ENCODE measurements at regions not wholly inside any gene's neighbourhood (a gene's known extent, or its start where the extent isn't known, plus 50 kb on each side); places are given as distances from the start of the nearest gene placed in this dataset.

DNA sequence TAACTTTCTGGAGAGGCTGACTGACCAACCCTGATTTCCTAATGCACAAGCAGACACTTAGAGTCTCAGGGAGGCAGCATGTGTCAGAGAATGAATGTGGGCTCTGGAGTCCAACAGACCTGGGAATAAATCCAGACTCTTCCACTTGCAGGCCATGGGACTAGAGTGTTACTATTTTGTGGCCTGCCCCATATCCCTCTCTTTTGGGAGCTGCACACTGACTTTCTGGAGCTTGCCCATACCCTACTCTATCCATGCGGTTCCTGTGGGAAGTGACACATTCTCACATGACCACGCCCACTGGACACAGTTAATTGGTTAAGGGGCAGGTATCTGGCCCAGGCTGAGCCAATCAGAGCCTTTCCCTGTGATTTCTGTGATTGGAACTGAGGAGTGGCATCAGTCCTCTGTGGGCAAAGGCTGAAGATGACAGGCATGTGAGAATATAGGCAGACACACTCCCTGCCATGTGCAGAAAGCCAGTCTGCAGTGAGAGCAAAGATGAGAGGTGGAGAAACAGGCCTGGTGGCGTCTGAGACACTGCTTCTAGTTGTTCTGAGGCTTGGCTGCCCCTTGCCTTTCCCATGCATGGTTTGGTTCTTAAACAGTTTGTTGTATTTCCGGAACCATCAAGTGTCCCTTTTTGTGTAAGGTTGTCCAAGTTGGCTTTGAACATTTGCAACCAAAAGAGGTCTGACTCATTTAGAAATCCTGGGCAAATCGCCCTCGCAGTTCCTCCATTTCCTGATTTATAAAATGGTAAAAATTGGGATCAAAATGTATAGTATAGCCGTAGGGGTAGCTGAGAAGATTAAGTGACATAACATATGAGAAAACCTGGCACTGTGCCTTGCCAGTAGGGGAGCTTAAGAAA lies 125.6 kb downstream of the CDC5L start:
- H2AFZ ChIP-seq (ENCODE audit: low read depth, low read length), result no peak overlapping the region
- H3K9me3 ChIP-seq (ENCODE audit: insufficient read depth, low read length, severe bottlenecking), result no peaks in the 10 kb centered on the region
- H3K27me3 ChIP-seq (ENCODE audit: insufficient read depth, low read length, poor library complexity), result no peaks in the 10 kb centered on the region
- DNase-seq (no peak), ATAC-seq (ENCODE audit: insufficient read depth, low read depth) (no peak)
- no peak for TF ChIP-seq EZH2 (IDR thresholded peaks at IDR 0.05; ENCODE audit: borderline replicate concordance, low read depth, low read length, severe bottlenecking)
- no peak for TF ChIP-seq CTCF (IDR thresholded peaks at IDR 0.05; ENCODE audit: borderline replicate concordance, extremely low read depth, low read length, poor library complexity, severe bottlenecking)
- no peak overlapping the region for H3K9ac ChIP-seq (ENCODE audit: low read depth, low read length)
- H3K36me3 ChIP-seq (ENCODE audit: insufficient read depth, low read length), result no peaks in the 10 kb centered on the region
- no peak overlapping the region for H3K27ac ChIP-seq (ENCODE audit: low read length)
- H3K79me2 ChIP-seq (ENCODE audit: insufficient read depth, low read length), result no peaks in the 10 kb centered on the region
- no peak overlapping the region for H3K4me2 ChIP-seq (ENCODE audit: insufficient read depth, low read length)
- H4K20me1 ChIP-seq (ENCODE audit: insufficient read depth, low read length), result no peaks in the 10 kb centered on the region
- H3K4me1 ChIP-seq (ENCODE audit: insufficient read depth, low read length), result no peaks in the 10 kb centered on the region
- H3K4me3 ChIP-seq (ENCODE audit: low read depth in 1 of 2, low read length in 2 of 2), result no peak overlapping the region

DNA sequence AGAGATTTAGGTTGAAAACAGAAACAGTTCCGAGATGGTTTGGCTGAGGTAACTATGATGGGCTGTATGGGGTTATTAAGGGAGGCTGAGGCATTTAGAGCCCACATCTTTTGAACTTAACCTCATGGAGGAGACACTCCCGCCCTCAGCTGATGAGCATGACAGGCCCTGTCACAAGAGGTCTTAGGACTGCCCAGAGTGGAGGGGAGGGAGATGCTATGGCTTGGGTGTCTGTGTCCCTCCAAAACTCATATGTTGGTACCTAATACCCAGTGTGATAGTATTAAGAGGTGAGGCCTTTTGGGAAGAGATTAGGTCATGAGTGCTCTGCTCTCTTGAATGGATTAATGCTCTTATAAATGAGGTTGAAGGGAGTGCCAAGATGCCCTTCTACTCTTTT lies 126.6 kb downstream of the CDC5L start:
- Histone ChIP-seq H2AFZ (ENCODE audit: low read depth, low read length) (no peak overlapping the region), H4K20me1 (ENCODE audit: insufficient read depth, low read length) (no peaks in the 10 kb centered on the region)
- no peak for ATAC-seq (ENCODE audit: insufficient read depth, low read depth)

DNA sequence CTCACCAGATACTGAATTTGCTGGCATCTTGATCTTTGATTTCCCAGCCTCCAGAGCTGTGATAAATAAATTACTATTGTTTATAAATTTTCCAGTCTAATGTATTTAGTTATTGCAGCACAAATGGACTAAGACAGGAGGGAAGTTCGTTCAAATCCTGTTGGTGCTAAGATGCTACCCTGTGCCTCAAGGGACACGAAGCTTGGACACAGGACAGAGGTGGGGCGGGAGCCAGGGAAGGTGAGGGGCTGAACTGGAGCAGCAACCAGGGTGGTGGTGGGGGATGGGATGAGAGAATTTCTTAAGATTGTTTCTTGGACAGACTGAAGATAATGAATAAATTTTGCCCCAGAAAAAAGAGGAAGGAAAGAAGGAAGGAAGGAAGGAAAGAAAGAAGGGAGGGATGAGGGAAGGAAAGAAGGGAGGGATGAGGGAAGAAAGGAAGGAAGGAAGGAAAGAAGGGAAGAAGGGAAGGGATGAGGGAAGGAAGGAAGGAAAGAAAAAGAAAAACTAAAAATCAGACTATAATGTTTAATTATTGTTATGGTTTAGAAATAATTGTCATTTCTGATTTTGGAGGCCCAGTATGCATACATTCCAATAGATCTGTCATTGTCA lies 127.2 kb downstream of the CDC5L start:
- H3K27ac ChIP-seq (ENCODE audit: low read length), result no peak overlapping the region
- ATAC-seq (ENCODE audit: insufficient read depth, low read depth) (no peak), DNase-seq (no peak)
- no peaks in the 10 kb centered on the region for H3K36me3 ChIP-seq (ENCODE audit: insufficient read depth, low read length)
- no peak overlapping the region for H3K9ac ChIP-seq (ENCODE audit: low read depth, low read length)
- TF ChIP-seq EZH2 (IDR thresholded peaks at IDR 0.05; ENCODE audit: borderline replicate concordance, low read depth, low read length, severe bottlenecking) (no peak), CTCF (IDR thresholded peaks at IDR 0.05; ENCODE audit: borderline replicate concordance, extremely low read depth, low read length, poor library complexity, severe bottlenecking) (no peak)
- no peaks in the 10 kb centered on the region for H3K4me1 ChIP-seq (ENCODE audit: insufficient read depth, low read length)
- no peaks in the 10 kb centered on the region for H3K9me3 ChIP-seq (ENCODE audit: insufficient read depth, low read length, severe bottlenecking)
- no peak overlapping the region for H3K4me2 ChIP-seq (ENCODE audit: insufficient read depth, low read length)
- H3K79me2 ChIP-seq (ENCODE audit: insufficient read depth, low read length), result no peaks in the 10 kb centered on the region
- no peaks in the 10 kb centered on the region for H3K27me3 ChIP-seq (ENCODE audit: insufficient read depth, low read length, poor library complexity)
- H4K20me1 ChIP-seq (ENCODE audit: insufficient read depth, low read length), result no peaks in the 10 kb centered on the region
- no peak overlapping the region for H2AFZ ChIP-seq (ENCODE audit: low read depth, low read length)
- no peak overlapping the region for H3K4me3 ChIP-seq (ENCODE audit: low read depth in 1 of 2, low read length in 2 of 2)

More for the DNA sequence above, 126.6 kb downstream of the CDC5L start:
- H3K4me3 ChIP-seq (ENCODE audit: low read depth in 1 of 2, low read length in 2 of 2), result no peak overlapping the region
- no peak for DNase-seq
- no peaks in the 10 kb centered on the region for H3K36me3 ChIP-seq (ENCODE audit: insufficient read depth, low read length)
- no peak for TF ChIP-seq EZH2 (IDR thresholded peaks at IDR 0.05; ENCODE audit: borderline replicate concordance, low read depth, low read length, severe bottlenecking)
- no peak for TF ChIP-seq CTCF (IDR thresholded peaks at IDR 0.05; ENCODE audit: borderline replicate concordance, extremely low read depth, low read length, poor library complexity, severe bottlenecking)
- no peak overlapping the region for H3K9ac ChIP-seq (ENCODE audit: low read depth, low read length)
- H3K27ac ChIP-seq (ENCODE audit: low read length), result no peak overlapping the region
- no peaks in the 10 kb centered on the region for H3K9me3 ChIP-seq (ENCODE audit: insufficient read depth, low read length, severe bottlenecking)
- H3K4me2 ChIP-seq (ENCODE audit: insufficient read depth, low read length), result no peak overlapping the region
- H3K4me1 ChIP-seq (ENCODE audit: insufficient read depth, low read length), result no peaks in the 10 kb centered on the region
- no peaks in the 10 kb centered on the region for H3K27me3 ChIP-seq (ENCODE audit: insufficient read depth, low read length, poor library complexity)
- no peaks in the 10 kb centered on the region for H3K79me2 ChIP-seq (ENCODE audit: insufficient read depth, low read length)
